ENCODE measurements at regions not wholly inside any gene's neighbourhood (a gene's known extent, or its start where the extent isn't known, plus 50 kb on each side); places are given as distances from the start of the nearest gene placed in this dataset.

- FAIRE-seq (no peak), DNase-seq (ENCODE audit: low read depth in 1 of 2, low spot score in 2 of 2) (no peak)
- ChIA-PET POLR2A (ENCODE audit: partially characterized antibody) (no interaction called here), CTCF (ENCODE audit: partially characterized antibody) (interaction anchor here (0.6 kb wide), 1 partner anchor 146 kb away, joined by 3 read pairs; no protein-coding TSS in a partner anchor)
- no peak overlapping the region for H3K9ac ChIP-seq (replicated peaks in 1 of 4; ENCODE audit: extremely low read depth in 1 of 4, low read depth in 3 of 4, low read length in 3 of 4)
- H3K23me2 ChIP-seq (ENCODE audit: low read depth, low read length) = no peaks in the 10 kb centered on the region
- H3K27me3 ChIP-seq (replicated peaks in 1 of 4; ENCODE audit: control insufficient read depth in 3 of 4, extremely low read depth in 1 of 4, insufficient read depth in 3 of 4, low read length in 3 of 4) = no peaks in the 10 kb centered on the region
- no peak overlapping the region for H4K91ac ChIP-seq (replicated peaks; ENCODE audit: insufficient read length, low read length)
- H2BK20ac ChIP-seq (ENCODE audit: low read length) = no peak overlapping the region
- no peak overlapping the region for H3K4me2 ChIP-seq (ENCODE audit: insufficient read depth in 1 of 2, low read depth in 2 of 2, low read length in 2 of 2)
- no peak overlapping the region for H3K27ac ChIP-seq (ENCODE audit: low read depth, low read length)
- no peaks in the 10 kb centered on the region for H3K79me2 ChIP-seq (ENCODE audit: control insufficient read depth in 1 of 2, insufficient read depth in 2 of 2, low read length in 2 of 2)
- TF ChIP-seq CEBPB (IDR thresholded peaks at IDR 0.05; ENCODE audit: low read depth, low read length) (peak; percentile 98), CTBP2 (IDR thresholded peaks at IDR 0.05; ENCODE audit: borderline replicate concordance, insufficient read depth, insufficient read length, low read length) (no peak), FOSL1 (IDR thresholded peaks at IDR 0.05; ENCODE audit: insufficient read depth, low read depth, low read length) (no peak), TCF12 (IDR thresholded peaks at IDR 0.05; ENCODE audit: low read depth, low read length) (no peak), MAFK (IDR thresholded peaks at IDR 0.05; ENCODE audit: low read depth, low read length) (no peak), PHF8 (conservative IDR thresholded peaks at IDR 0.05; ENCODE audit: low read depth, low read length) (no peak)
- H2AK5ac ChIP-seq (ENCODE audit: low read depth, low read length) = no peak overlapping the region
- no peak overlapping the region for H2BK120ac ChIP-seq (replicated peaks; ENCODE audit: low read depth, low read length)
- no peak overlapping the region for H3K18ac ChIP-seq (ENCODE audit: extremely low read depth, low read length)
- no peaks in the 10 kb centered on the region for H4K20me1 ChIP-seq (replicated peaks in 1 of 2; ENCODE audit: control insufficient read depth in 1 of 2, insufficient read depth in 2 of 2, low read length in 2 of 2)
- no peaks in the 10 kb centered on the region for H3K36me3 ChIP-seq (ENCODE audit: control insufficient read depth in 2 of 4, insufficient read depth in 4 of 4, low read length in 3 of 4)
- no peak overlapping the region for H2BK12ac ChIP-seq (ENCODE audit: low read depth, low read length)
- no peak overlapping the region for H4K5ac ChIP-seq (ENCODE audit: insufficient read length, low read depth, low read length)
- no peak overlapping the region for H3K4ac ChIP-seq (replicated peaks; ENCODE audit: insufficient read length, low read depth, low read length)
- no peak overlapping the region for H2AFZ ChIP-seq (ENCODE audit: low read length)
- H2BK5ac ChIP-seq (ENCODE audit: low read depth, low read length) = no peak overlapping the region
- H3K56ac ChIP-seq (replicated peaks; ENCODE audit: insufficient read length, low read depth, low read length) = no peak overlapping the region
- H2BK15ac ChIP-seq (ENCODE audit: low read length) = no peak overlapping the region
- no peak overlapping the region for H3K23ac ChIP-seq (ENCODE audit: insufficient read length)
- 90% methylated on average over 2 of the region's 2 CpGs; no CpG with 5 or more reads in 1 of the 2 experiments for WGBS, 2 experiments (ENCODE audit: extremely low coverage in 1 of 2, insufficient coverage in 1 of 2, insufficient read length in 1 of 2, insufficient replicate concordance in 2 of 2, low coverage in 1 of 2, low lambda C conversion rate in 2 of 2, missing lambda C conversion rate in 1 of 2)
- H3K4me3 ChIP-seq (ENCODE audit: extremely low read depth in 1 of 4, insufficient read depth in 2 of 4, low read depth in 3 of 4, low read length in 4 of 4) = no peak overlapping the region
- H4K8ac ChIP-seq (ENCODE audit: extremely low read depth, insufficient read depth, low read length) = no peak overlapping the region
- H3K79me1 ChIP-seq (ENCODE audit: low read depth, low read length) = no peaks in the 10 kb centered on the region
- H3K14ac ChIP-seq (ENCODE audit: insufficient read length) = no peak overlapping the region
- H3K4me1 ChIP-seq (replicated peaks in 1 of 4; ENCODE audit: control insufficient read depth in 3 of 4, insufficient read depth in 4 of 4, low read length in 3 of 4) = no peaks in the 10 kb centered on the region; a peak in 1 of 7 replicates
- H3K9me3 ChIP-seq (ENCODE audit: insufficient read depth in 2 of 2, low read depth in 1 of 2, low read length in 1 of 2) = no peaks in the 10 kb centered on the region
These were observed 376.2 kb upstream of the TOM1L1 start for GRCh38 chr17:54524501-54524900.
